HG03280 (cell line): ENCODE measurements at regions not wholly inside any gene's neighbourhood (a gene's known extent, or its start where the extent isn't known, plus 50 kb on each side); places are given as distances from the start of the nearest gene placed in this dataset.
"Not testable (repeated sequence)": the region's sequence is repeated elsewhere in the genome, so short reads cannot be mapped to it uniquely, and the experiment has no call there.

Experiments used
- ATAC-seq: cut with Tn5 transposase; IDR thresholded peaks from one replicate; pipeline ENCODE4 v1.9.1; 2021; ENCODE audit warnings: mild to moderate bottlenecking, moderate library complexity; ENCODE audit not compliant: unreplicated experiment

DNA sequence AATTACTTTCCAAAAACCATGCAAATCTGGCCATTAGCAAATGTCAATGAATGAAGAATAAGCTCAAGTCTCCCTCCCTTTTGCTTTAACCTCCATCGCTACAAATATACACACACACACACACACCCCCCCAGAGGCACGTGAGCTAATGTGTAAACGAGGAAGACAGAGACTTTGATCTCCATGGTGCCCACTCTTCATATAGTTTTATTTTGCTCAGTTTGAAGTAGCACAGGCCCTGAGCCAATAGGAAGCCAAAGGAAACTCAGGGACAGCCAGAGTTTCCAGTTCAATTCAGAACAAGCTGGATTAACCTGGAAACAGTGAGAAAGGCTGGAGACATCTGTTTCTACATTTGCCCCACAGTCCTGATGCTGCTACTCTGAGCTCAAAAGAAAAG lies 248.4 kb upstream of the MEIS1 start:
- ATAC-seq, result no peak

DNA sequence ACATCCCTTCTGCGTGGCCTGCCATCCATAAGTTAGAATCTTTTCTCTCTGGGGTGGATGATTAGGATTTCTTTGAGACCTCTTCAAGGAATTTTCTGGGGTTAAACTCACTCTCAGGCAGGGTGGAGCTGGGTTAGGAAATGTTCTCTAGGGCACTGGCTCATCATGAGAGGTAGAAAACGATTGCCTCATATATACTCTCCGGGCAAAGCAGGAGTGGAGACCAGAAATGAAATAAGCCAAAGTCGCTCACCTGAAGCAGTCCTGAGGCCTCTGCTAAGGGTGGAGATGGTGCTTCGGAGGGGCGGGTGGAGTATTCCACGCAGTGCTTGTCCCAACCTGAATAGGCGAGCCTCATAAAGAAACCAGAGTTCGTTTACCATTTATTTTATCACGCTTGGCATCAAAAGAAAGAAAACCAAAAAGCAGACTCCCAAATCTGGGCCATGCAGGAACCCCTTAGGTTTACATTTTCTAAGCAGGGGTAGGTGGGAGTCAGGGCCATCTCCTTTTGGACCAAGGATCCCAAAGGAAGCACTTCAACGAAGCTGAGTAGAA lies 249.3 kb upstream of the MEIS1 start:
- ATAC-seq, result no peak

DNA sequence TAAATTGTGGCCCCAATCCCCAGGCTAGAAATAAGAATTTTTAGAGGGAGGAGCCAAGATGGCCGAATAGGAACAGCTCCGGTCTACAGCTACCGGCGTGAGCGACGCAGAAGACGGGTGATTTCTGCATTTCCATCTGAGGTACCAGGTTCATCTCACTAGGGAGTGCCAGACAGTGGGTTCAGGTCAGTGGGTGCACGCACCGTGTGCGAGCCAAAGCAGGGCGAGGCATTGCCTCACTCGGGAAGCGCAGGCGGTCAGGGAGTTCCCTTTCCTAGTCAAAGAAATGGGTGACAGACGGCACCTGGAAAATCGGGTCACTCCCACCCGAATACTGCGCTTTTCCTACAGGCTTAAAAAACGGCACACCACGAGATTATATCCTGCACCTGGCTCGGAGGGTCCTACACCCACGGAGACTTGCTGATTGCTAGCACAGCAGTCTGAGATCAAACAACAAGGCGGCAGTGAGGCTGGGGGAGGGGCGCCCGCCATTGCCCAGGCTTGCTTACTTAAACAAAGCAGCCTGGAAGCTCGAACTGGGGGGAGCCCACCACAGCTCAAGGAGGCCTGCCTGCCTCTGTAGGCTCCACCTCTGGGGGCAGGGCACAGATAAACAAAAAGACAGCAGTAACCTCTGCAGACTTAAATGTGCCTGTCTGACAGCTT lies 257.7 kb upstream of the MEIS1 start:
- not testable (repeated sequence) for ATAC-seq

DNA sequence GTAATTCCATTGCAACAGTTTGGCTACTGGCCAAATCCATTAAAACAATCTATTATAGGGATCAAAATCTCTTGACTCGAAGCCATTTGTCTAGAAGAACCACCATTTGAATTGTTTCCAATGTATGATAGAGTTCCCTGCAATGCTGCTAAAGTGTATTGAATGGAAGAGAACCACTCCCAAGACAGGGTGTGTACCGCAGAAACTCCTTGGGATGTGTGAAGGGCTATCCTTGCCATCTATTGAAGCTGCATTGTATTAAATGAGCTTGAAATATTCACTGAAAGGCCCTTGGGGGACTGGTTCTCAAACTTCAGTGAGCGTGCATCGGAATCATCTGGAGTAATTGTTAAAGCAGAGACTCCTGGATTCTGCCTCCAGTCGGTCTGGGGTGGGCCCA lies 260.4 kb upstream of the MEIS1 start:
- no peak for ATAC-seq

DNA sequence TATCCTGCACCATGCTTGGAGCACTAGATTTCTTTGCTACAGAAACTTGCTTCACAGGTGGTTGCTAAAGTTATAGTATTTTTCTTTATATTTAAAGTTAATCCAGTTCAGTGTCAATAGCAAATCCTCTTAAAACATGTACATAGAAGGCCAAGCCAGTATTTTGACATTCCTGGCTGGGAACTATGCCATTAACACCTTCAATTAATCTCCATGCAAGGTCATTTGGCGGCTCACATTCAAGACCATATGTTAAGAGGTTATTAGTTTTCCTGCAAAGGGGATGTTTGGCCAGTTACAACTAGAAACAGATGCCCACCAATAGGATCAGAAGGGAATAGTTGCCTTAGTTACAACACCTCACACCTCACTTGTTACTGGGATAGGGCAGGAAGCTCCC lies 261.3 kb upstream of the MEIS1 start:
- no peak for ATAC-seq

DNA sequence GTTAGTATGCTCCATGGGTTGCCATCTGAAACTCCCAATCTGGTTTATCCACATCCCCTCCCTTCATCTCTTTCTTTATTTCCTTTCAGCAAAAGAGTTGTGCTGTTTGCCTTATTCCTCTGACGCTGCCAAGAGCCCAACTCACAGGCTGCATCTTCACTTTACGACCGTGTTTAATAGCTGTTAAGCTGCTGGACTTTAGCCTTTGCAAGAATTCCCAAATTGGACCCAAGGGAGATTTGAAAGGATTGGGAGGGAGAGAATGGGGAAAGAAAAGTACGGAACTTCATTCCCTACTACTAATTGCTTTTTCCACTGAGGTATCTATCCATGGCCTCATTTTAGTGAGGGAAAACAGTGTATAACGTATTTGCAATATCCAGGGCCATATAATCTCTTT lies 263.4 kb upstream of the MEIS1 start:
- no peak for ATAC-seq

DNA sequence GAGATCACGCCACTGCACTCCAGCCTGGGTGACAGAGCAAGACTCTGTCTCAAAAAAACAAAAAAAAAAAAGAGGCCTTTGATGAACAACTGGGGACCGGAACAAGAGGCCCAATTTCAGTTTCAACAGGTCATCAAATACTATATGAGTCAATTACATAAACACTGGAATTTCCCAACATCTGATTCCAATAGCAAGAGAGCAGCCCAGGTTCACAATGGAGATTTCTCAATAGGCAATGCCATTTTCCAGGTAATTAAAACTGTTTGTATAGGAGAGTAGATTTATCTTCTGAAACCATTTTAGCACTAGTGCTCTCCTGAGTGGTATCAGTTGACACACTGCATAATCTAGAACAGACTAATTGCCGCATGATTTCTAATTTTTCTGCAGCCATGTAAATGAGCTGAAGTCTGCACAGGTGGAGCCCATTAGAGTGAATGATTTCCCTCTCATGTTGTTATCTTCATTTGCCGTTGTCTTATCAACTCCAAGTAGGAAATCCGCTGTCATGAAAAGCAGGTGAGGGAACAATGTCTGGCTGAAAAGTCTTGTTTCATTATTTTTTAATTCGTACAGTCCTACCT lies 264.1 kb upstream of the MEIS1 start:
- ATAC-seq, result no peak

DNA sequence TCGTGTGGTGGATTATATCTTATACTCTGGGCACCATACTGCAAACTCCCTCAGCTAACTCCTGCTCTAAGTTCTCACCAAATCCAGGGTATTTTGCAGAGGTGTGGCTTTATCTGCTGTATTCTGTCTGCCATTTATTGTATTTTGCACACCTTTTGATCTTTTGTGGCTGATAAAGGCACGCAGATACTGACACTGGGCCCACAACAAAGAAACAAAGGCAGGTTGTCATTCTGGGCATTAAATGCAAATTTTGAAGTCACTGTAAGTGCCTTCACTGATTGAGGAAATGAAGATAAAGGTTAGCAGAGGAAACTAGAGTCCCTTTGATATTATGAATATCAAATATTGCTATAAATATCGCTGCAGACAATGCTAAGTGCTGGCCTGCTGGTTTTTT lies 265.8 kb upstream of the MEIS1 start:
- no peak for ATAC-seq

DNA sequence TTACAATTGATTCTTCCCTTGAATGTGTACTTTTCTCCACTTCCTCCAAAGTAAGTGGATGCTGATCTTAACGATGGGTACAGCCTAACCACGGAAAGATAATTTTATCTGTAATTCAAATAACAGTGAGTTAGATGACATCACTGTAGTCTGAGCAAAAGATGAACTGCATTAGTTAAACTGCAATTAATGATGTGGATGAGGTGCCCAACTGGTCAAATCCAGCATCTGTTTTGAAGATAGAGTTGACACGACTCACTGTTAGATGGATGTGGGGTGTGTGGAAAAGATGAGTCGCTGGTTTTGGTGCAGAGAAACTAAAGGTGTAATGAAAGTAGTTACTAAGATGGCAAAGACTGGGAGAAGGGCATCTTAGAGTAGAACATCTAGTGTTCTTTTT lies 270.5 kb upstream of the MEIS1 start:
- ATAC-seq, result no peak

DNA sequence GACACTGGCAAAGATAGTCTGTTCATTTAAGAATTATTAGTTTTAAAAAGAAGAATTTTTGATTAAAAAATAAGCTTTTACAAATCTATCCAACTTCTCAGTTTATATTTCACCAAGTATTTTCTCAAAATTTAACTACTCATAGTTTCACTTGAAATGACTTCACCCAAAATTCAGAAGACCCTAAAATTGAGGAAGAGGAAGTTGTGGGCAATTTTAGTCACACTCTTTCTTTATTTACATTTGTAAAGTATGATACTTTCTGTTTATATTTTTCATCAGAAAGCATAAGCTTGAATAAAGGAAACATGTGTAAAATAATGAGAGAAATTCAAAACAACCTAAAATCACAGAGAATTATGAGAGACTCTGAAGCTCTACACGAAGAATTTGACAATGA lies 278.8 kb upstream of the MEIS1 start:
- ATAC-seq, result no peak

DNA sequence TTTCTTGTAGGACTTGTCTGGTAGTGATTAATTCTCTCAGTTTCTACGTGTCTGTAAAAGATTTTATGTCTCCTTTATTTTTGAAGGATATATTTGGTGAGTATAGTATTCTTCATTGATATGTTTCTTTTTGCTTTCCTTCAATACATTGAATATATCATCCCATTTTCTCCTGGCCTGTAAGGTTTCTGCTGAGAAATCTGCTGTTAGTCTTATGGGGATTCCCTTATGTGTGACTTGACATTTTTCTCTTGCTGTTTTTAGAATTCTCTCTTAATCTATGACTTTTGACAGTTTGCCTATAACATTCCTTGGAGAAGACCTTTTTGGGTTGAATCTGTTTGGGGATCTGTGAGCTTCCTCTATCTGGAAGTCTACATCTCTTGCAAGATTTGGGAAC lies 281.0 kb upstream of the MEIS1 start:
- no peak for ATAC-seq

DNA sequence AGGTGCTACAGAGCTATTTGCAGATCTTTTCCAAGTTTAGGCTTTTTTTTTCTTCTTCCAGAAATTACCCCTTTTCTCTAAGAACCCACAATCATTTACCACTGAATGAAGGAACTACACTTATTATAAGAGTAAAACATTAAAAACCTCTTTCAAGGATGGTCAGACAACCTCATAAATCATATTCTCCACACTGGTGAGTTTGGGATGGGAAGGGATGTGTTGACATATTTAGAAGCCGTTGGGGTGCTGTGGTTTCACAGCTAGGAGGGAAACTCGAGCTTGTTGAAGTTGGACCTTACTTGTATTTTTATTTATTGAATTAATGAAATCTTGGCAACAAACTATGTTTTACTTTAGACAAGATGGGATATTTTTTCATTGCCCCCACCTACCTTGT lies 289.4 kb upstream of the MEIS1 start:
- ATAC-seq, result no peak

DNA sequence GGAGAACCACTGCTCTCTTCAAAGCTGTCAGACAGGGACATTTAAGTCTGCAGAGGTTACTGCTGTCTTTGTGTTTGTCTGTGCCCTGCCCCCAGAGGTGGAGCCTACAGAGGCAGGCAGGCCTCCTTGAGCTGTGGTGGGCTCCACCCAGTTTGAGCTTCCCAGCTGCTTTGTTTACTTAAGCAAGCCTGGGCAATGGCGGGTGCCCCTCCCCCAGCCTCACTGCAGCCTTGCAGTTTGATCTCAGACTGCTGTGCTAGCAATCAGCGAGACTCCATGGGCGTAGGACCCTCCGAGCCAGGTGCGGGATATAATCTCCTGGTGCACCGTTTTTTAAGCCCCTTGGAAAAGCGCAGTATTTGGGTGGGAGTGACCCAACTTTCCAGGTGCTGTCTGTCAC lies 290.6 kb upstream of the MEIS1 start:
- not testable (repeated sequence) for ATAC-seq

DNA sequence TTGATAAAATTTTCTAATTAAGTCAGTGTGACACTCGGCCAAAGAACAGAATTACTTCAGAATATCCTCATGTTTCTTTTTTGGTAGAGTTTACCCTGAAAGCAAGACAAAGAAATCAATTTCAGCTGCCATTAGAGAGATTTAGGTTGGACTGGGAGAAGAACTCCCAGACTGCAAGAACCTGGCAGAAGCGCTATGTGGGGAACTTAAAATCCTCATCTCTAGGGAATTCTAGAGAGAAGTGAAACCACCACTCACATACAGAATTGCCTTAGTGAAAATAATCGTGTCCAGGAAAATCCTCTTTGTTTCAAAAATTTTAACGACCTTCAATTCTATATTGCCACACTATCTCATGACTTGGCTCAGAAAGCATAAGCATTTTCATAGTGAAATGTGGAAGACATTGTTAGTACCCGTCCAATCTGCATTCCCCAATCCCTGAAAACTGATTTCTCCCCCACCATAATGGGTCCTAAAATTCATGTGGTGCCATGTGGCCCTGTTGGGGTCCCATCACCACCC lies 297.3 kb upstream of the MEIS1 start:
- ATAC-seq, result no peak

DNA sequence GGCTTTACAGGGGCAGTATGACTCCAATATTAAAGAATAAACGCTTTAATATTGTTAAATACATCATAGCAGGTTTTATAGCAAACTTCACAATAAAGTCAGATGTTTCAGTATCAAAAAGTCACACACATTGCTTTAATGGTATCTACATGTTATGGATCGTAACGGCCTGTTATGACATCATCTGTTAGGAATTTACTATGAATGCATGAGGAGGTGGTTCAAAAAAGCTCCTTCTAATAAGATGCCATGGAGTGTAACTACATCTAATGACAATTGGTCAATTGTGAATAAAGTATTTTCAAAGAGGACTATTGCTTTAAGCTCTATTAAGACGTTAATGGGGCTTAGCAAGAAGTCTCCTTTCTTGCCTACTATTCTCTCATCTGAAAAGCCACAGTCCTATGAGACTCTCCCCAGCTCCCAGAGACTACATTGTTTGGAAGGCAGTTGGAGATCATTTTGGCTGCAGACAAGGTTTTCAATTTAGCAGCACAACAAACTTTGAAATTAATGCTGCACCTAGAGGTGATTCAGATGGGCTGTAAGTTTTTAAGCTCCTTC lies 300.7 kb upstream of the MEIS1 start:
- ATAC-seq, result no peak

DNA sequence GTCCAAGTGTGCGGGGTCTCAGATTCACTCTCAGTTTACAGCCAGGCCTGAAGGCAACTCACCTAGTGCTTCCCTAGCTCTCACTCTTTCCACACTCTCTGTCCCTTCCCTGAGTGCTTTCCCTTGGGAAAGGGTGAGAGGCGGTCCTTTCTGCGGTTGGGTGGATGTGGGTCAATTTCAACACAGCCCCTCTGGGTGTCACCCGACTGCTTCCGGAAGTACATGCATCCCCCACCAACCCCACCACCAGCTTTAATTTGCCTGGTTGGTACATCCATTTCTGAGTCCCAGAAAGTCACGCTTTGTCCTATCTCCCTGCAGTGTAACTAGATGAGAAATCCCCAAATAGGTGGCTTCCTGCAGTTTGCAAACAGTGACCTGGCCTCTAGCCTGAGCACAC lies 307.3 kb upstream of the MEIS1 start:
- ATAC-seq, result no peak

DNA sequence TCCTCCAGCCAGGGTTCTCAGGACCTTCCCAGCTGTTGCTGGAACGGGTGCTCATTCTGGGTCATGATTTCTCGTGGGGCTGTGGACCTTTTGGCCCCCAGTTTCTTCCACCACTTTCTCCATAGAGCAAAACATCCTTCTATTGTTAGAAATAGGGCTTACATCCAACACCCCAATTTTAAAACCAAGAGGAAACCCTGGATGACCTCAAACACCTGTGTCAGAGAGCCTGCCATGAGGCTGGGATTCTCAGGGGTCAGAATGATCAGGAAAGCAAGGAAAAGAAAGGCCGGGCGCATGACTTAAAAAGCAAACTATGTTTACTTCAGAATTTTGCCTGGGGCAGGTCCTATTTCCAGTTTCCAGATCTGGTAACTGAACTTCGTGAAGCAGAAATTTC lies 307.9 kb upstream of the MEIS1 start:
- no peak for ATAC-seq

DNA sequence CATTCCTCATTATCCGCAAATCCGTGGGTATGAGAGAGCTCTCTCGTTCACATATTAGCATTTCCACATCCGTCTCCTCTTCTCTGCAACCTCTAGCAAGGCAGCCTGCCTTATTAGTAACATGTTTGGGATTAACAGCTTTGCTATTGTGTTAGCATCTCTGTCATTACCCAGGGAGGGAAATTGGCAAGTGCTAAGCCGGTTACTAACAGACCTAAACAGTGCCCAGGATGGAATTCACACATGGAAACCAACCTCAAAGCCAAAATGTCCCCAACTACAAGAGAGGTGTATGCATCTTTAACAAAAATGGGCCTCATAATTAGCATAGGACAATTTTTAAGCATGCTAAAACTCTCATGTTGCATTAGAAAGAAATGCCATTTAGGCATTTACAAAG lies 309.0 kb upstream of the MEIS1 start:
- ATAC-seq, result no peak

DNA sequence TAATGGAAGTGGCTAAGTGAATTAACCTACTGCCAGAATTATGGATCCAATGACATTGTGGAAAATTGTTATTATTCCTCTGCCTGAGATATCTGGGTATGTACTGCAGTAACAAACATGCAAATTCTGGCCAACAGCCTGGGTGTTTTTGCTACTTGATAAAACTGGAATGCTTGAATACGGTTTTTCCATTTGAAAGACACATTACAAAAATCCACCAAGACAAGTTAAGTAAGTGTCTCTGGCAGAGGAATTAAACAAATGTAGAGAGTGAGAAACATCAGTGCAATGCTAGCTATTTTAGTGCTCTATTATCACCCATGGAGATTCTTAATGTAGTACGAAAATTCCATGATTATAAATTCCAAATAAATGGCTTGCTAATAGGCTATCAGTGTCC lies 312.4 kb upstream of the MEIS1 start:
- ATAC-seq, result no peak

DNA sequence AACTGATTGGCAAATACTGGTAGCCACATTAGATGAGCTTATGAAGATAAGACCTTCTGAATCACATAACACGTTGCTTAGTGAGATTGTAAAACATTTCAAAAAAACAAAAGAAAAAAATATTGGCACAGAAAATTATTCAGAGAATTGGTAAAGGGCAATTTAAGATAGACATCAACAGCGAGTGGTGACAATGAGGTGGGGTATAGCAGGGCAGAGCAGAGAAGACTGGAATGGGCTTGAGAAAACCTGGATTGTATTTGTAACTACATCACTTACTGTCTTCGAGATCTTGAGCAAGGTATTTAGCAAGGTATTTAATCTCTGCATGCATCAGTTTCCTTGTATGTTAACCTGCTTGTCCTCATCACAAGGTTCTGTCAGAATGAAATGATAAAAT lies 313.0 kb upstream of the MEIS1 start:
- ATAC-seq, result no peak

DNA sequence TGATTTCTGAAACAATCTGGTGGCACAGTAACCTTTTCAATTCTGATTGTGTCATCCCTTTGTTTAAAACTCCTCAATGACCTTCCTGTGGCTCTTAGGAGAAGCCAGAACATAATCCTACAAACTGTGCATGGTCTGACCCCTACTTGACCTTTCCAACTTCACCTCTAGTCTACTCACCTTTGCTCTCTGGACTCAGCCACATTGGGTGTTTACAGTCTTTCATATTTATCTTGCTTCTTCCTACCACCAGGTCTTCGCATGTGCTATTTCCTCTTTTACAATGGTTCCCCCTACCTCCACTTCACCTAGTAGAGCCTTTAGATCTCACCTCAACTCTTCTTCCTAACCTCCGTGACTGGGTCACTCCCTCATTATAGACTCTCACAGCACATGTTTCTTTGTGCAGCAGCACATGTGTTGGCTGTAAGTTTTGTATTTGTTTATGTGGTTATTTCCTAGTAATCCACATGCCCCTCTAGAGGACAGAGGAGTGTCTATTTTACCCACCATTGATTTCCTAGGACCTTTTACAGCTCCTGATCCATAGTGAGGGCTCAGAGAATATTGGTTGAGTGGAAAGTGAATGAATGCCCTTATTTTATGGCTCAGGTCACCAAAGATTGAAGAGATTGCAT lies 320.8 kb upstream of the MEIS1 start:
- ATAC-seq, result no peak

DNA sequence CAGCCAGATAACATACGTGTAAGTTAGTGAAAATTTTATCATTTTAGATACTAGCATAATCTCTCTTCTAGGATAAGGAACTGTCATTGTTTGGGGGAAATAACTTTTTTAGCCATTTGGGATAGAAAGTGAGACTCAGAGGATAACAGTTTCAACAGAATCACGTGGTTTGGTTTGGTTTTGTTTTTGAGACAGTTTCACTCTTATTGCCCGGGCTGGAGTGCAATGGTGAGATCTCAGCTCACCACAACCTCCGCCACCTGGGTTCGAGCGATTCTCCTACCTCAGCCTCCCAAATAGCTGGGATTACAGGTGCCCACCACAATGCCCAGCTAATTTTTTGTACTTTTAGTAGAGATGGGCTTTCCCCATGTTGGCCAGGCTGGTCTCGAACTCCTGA lies 323.2 kb upstream of the MEIS1 start:
- ATAC-seq, result no peak
